Vagina (tissue), 2 donors: ENCODE measurements at regions not wholly inside any gene's neighbourhood (a gene's known extent, or its start where the extent isn't known, plus 50 kb on each side); places are given as distances from the start of the nearest gene placed in this dataset.

ENCODE experiments used
- DNase-seq, 2 donors: peaks; one replicate each; pipeline ENCODE4 v3.0.0-alpha.2; 2017; ENCODE audit errors: extremely low spot score in 2 of 2
- H3K27ac ChIP-seq: fragments of 200-600 bp; sonication (generic); one replicate; pipeline ENCODE4 v1.5.1; 2019
- H3K27me3 ChIP-seq: fragments of 200-600 bp; sonication (generic); one replicate; pipeline ENCODE4 v1.5.1; 2019
- H3K36me3 ChIP-seq, 2 donors: fragments of 200-600 bp; sonication (generic); one replicate each; pipeline ENCODE4 v1.5.1; 2017 to 2019
- H3K4me1 ChIP-seq: fragments of 200-600 bp; sonication (generic); one replicate; pipeline ENCODE4 v1.5.1; 2019
- H3K4me3 ChIP-seq, 2 donors: fragments of 200-600 bp; sonication (generic); 1 replicate in 1 of 2; 2 replicates in 1 of 2; pipeline ENCODE4 v1.5.1; 2016 to 2019
- H3K9me3 ChIP-seq: fragments of 200-600 bp; sonication (generic); one replicate; pipeline ENCODE4 v1.5.1; 2019
- POLR2A ChIP-seq, 2 donors: fragments of 450-650 bp; IDR thresholded peaks; one replicate each; pipeline ENCODE4 v1.6.1; 2017; ENCODE audit warnings: antibody characterized with exemption in 2 of 2, mild to moderate bottlenecking in 2 of 2, moderate library complexity in 2 of 2
- POLR2AphosphoS5 ChIP-seq, 2 donors: sonication (generic); formaldehyde crosslinking; IDR thresholded peaks; one replicate each; pipeline ENCODE4 v1.9.0; 2017; ENCODE audit warnings: antibody characterized with exemption in 2 of 2, mild to moderate bottlenecking in 2 of 2, low read depth in 1 of 2; ENCODE audit not compliant: insufficient read depth in 1 of 2
- intact Hi-C: fragments of 100-400 bp; cut with DNase I; formaldehyde crosslinking; loops from one replicate; pipeline ENCODE4 v1.15.1; 2023
- TF ChIP-seq, protein P1 (sequence below), 3 experiments: fragments of 450-650 bp in 2 of 3; fragments of 200-600 bp in 1 of 3; sonication (generic) in 1 of 3; IDR thresholded peaks; one replicate each; pipeline ENCODE4 v1.5.1; 2017 to 2019; ENCODE audit warnings: antibody characterized with exemption in 3 of 3, mild to moderate bottlenecking in 2 of 3, moderate library complexity in 2 of 3

DNA sequence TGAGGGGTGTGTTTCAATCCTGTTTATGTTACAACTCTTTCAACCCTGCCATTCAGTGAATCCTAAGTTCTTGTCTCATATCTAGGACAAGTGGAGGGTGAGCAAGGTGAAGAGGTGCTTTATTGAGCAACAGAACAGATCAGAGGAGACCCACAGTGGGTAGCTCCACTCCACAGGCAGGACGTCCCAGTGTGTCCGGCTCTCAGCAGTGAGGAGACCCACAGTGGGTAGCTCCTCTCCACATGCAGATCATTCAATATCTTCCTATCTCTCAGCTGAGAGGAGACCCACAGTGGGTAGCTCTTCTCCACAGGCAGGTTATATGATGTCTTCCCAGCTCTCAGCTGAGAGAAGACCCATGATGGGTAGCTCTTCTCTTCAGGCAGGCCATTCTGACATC lies 556.7 kb downstream of the SI start:
- intact Hi-C loops: no loop called here
- TF ChIP-seq, protein P1, sequence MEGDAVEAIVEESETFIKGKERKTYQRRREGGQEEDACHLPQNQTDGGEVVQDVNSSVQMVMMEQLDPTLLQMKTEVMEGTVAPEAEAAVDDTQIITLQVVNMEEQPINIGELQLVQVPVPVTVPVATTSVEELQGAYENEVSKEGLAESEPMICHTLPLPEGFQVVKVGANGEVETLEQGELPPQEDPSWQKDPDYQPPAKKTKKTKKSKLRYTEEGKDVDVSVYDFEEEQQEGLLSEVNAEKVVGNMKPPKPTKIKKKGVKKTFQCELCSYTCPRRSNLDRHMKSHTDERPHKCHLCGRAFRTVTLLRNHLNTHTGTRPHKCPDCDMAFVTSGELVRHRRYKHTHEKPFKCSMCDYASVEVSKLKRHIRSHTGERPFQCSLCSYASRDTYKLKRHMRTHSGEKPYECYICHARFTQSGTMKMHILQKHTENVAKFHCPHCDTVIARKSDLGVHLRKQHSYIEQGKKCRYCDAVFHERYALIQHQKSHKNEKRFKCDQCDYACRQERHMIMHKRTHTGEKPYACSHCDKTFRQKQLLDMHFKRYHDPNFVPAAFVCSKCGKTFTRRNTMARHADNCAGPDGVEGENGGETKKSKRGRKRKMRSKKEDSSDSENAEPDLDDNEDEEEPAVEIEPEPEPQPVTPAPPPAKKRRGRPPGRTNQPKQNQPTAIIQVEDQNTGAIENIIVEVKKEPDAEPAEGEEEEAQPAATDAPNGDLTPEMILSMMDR (IDR thresholded peaks at IDR 0.05): no peak
- no peak for TF ChIP-seq POLR2A (IDR thresholded peaks at IDR 0.05)
- TF ChIP-seq POLR2AphosphoS5 (IDR thresholded peaks at IDR 0.05; ENCODE audit: insufficient read depth in 1 of 2, low read depth in 1 of 2): no peak
- H3K36me3 ChIP-seq: no peaks in the 10 kb centered on the region

GRCh38 chr3:164521139-164521538 lies 557.2 kb downstream of the SI start:
- no peak overlapping the region for H3K27ac ChIP-seq
- intact Hi-C loops: no loop called here
- no peaks in the 10 kb centered on the region for H3K36me3 ChIP-seq
- no peaks in the 10 kb centered on the region for H3K4me1 ChIP-seq
- DNase-seq: no peak
- no peaks in the 10 kb centered on the region for H3K27me3 ChIP-seq
- TF ChIP-seq POLR2AphosphoS5 (IDR thresholded peaks at IDR 0.05; ENCODE audit: insufficient read depth in 1 of 2, low read depth in 1 of 2) (no peak), POLR2A (IDR thresholded peaks at IDR 0.05) (no peak)
- TF ChIP-seq, protein P1 (IDR thresholded peaks at IDR 0.05): no peak
- no peaks in the 10 kb centered on the region for H3K9me3 ChIP-seq
- no peak overlapping the region for H3K4me3 ChIP-seq

More for the DNA sequence above, 556.7 kb downstream of the SI start:
- no peaks in the 10 kb centered on the region for H3K4me1 ChIP-seq
- no peak overlapping the region for H3K4me3 ChIP-seq
- no peaks in the 10 kb centered on the region for H3K9me3 ChIP-seq
- peak in 1 of 2 donors; percentile 84 for DNase-seq
- H3K27me3 ChIP-seq: no peaks in the 10 kb centered on the region
- no peak overlapping the region for H3K27ac ChIP-seq

DNA sequence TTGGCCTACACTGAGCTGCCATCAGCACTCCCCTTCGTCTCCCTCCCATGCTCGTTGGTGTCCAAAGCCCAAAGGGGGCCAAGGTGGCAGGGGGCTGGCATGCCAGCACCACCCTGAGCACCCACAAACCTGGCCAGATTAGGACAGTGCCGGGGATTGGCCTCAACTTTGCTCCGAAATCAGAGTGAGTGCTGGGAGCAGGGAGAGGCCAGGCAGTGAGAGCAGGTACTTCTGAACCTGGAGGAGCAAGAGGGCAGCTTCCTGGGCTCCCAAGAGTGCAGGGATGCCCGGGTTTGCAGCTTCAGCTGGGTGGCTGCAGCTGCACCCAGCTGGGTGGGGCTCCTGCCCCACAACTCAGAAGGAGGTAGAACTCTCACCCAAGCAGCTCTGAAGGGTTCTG lies 563.0 kb downstream of the SI start:
- no peak for DNase-seq
- intact Hi-C loops: no loop called here
- Histone ChIP-seq H3K9me3 (no peaks in the 10 kb centered on the region), H3K27ac (no peak overlapping the region), H3K36me3 (no peaks in the 10 kb centered on the region), H3K27me3 (no peaks in the 10 kb centered on the region), H3K4me3 (no peak overlapping the region), H3K4me1 (no peaks in the 10 kb centered on the region)
- TF ChIP-seq POLR2A (IDR thresholded peaks at IDR 0.05) (no peak), POLR2AphosphoS5 (IDR thresholded peaks at IDR 0.05; ENCODE audit: insufficient read depth in 1 of 2, low read depth in 1 of 2) (no peak)
- TF ChIP-seq, protein P1 (IDR thresholded peaks at IDR 0.05): no peak

DNA sequence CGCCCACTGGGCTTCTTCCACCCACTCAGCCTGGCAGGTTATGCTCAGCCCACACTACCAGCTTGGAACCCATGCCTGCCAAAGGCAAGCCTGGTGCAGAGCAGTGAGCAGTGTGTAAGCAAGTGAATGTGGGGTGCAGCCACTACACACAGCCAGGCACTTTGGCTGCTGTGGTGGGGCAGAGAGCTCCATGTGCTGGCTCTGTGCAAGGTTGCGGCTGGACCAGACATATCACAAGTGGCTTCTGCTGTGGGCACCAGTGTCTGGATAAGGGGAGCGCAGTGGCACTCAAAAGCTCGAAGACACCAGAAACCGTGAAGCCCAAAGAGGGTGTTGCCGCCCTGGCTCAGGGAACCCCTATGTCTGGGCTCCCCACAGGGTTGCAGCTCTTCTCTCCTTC lies 563.7 kb downstream of the SI start:
- Histone ChIP-seq H3K27ac (no peak overlapping the region), H3K4me3 (no peak overlapping the region), H3K27me3 (no peaks in the 10 kb centered on the region), H3K36me3 (no peaks in the 10 kb centered on the region), H3K9me3 (no peaks in the 10 kb centered on the region), H3K4me1 (no peaks in the 10 kb centered on the region)
- intact Hi-C loops: no loop called here
- no peak for DNase-seq
- TF ChIP-seq, protein P1 (IDR thresholded peaks at IDR 0.05): no peak
- TF ChIP-seq POLR2AphosphoS5 (IDR thresholded peaks at IDR 0.05; ENCODE audit: insufficient read depth in 1 of 2, low read depth in 1 of 2) (no peak), POLR2A (IDR thresholded peaks at IDR 0.05) (no peak)

DNA sequence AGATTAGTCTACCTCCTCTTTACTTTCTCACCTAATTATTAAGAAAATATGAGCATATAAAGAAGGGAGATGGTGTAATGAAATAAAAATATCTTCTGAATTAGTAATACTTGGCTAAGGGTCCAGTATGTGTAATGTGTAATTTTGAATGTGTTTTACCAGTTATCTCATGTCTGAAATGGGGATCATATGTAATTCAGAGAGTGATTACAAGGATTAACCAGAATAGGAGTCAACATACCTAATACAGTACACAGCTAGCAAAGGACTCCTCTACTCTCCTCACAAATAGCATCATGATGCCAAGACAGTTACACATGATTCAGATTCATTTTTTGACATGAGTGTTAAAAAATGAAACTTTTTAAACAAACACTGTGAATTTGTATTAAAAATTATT lies 570.4 kb downstream of the SI start:
- H3K4me3 ChIP-seq: no peak overlapping the region
- H3K4me1 ChIP-seq: no peaks in the 10 kb centered on the region
- no peaks in the 10 kb centered on the region for H3K9me3 ChIP-seq
- no peaks in the 10 kb centered on the region for H3K36me3 ChIP-seq
- H3K27ac ChIP-seq: no peak overlapping the region
- DNase-seq: no peak
- H3K27me3 ChIP-seq: no peaks in the 10 kb centered on the region
- intact Hi-C loops: no loop called here
- TF ChIP-seq, protein P1 (IDR thresholded peaks at IDR 0.05): no peak
- TF ChIP-seq POLR2AphosphoS5 (IDR thresholded peaks at IDR 0.05; ENCODE audit: insufficient read depth in 1 of 2, low read depth in 1 of 2) (no peak), POLR2A (IDR thresholded peaks at IDR 0.05) (no peak)
